GM21528 (cell line): ENCODE measurements at regions not wholly inside any gene's neighbourhood (a gene's known extent, or its start where the extent isn't known, plus 50 kb on each side); places are given as distances from the start of the nearest gene placed in this dataset.
"Not testable (repeated sequence)": the region's sequence is repeated elsewhere in the genome, so short reads cannot be mapped to it uniquely, and the experiment has no call there.

Experiments
- ATAC-seq: cut with Tn5 transposase; IDR thresholded peaks from one replicate; pipeline ENCODE4 v1.9.1; 2021; ENCODE audit warnings: mild to moderate bottlenecking, moderate library complexity; ENCODE audit not compliant: unreplicated experiment, low FRiP score

DNA sequence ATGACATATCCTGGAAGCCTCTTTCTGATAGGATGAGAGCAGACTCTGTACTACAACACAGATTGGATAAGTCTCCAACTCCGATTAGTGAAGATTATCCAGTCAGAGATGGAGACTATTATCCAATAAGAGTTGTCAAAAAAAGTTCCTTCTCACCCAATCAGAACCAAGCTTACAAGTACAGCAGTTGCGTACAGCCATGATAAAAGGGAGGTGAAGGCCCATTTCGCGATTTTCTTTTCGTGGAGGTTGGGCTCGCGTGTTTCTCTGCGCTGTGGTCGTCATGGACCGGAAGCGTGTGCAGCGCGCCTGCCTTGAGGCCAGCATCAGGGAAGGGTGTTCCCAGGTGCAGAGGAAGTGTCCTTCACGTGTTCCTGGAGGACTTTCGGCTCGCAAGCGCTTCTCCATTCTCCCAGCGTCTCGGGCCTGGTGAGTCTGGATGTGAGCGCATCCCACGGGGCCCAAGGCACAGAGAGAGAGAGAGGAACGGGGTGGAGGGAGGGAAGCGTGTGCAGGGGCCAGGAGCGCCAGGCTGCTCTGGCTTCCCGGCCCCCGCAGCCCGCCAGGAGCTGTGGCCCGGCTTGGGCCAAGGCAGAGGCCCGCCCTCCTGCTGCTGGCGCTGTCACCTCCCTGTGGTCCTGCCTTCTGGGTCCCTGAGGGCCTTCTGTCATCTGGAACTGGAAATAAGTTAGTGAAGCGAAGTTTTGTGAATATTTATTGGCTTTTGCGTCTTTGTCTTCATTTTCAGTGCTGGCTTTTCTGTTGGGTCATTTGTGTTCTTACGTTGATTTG, 53.9 kb downstream of the CDRT15L2 start:
- not testable (repeated sequence) for ATAC-seq

DNA sequence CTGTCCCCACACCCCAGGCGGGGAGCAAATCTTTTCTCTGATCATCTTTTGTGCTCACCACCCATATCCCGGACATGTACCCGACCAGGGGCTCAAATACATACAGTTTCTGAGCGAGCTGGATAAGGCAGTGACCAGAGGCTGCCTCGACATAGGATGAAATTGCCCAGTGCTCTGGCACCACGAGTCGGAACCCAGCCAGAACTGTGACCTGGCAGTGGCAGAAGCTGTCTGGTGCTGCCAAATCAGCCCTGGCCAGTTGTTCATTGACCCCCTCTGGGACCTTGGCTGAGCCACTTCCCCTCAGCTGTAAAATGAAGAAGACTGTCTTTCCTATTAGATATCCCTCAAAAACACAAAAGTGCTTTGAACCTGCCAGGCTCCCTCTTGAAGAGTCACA, 60.6 kb downstream of the CDRT15L2 start:
- ATAC-seq: not testable (repeated sequence)

DNA sequence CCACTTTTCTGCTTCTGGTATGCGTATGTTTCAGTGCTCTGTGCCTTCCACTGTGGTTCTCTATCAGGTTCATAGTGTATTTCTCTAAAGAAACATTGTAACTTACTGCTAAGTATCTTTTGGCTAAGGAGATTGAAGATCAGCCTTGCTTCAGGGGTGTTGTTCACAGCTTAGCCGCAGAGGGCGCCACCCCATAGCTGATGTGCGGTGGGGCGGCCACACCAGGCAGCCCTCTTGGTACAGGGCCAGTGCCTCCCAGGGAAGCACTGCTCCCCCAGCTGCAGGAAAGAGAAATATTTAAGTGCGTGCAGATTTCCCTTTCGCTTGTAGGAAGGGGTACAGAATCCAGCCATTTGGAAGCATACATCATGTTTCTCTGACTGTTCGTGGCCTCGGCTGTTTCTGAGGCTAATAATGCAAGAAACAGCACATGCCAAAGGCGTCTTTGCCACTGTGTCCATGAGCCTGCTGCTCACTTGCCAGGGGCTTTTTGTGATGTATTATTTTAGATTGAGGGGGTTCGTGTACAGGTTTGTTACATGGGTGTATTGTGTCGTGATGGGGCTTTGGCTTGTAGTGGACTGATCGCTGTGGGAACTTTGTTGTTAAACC, 67.2 kb downstream of the CDRT15L2 start:
- ATAC-seq: not testable (repeated sequence)

DNA sequence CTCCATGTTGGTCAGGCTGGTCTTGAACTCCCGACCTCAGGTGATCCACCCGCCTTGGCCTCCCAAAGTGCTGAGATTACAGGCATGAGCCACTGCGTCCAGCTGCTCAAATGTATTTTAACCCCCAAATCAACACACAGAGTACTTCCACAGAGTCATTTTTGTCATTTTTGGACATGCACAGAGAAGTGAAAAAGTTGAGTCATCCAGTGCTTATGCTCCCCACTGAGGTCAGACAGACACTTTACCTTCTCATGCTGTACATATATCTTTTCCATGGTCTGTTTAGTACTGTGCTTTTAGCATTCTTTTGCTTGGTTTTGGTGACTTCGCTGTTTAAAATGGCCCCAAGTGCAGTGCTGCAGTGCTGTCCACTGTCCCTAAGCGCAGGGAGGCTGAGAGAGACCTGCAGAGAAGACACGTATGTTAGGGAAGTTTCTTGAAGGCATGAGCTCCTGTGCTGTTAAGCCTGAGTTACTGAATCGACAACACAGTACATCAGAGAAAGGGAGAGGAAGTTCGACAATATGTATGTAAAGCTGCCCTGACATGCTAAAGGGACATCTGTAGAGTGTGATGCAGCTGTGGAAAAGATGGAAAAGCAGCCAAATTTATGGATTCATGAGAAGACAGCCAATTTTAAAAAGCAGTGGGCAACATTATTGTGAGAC, 69.7 kb downstream of the CDRT15L2 start:
- peak; percentile 80 for ATAC-seq

DNA sequence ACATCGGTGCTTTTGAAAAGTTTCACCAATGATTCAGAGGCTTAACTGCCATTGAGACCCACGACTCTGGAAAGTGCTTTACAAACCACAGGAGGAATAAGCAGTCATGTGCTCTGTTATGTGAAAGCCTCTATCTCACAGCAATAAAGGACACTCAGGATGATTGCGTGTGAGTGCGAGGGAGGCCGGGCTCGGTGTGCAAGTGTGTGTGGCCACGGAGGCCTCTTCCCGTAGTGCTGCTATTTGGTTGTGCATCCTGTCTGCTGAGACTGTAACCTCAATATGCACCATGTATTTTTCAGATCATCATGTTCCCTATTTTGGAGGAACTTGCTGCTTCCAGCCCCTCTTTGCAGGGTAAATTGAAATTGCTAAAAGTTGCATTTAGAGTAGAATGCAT, 71.5 kb downstream of the CDRT15L2 start:
- ATAC-seq: not testable (repeated sequence)

DNA sequence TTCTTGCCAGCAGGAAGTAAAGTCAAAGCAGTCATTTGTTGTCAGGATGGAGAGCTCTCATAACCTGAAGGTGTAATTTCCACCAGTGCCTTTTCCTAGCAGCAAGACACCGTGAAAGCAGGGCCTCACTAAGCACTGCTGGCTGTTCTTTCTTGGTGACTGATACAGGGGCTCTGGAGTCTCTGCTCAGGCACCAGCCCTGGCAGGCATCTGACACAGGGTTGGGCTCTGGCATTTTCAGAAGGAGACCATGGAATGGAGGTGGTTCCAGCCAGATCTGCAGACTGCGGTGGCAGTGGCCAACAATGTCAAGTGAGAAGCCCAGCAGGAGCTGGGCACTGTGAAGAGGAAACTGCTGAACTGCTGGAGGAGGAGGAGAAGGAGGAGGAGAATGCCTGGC, 72.2 kb downstream of the CDRT15L2 start:
- not testable (repeated sequence) for ATAC-seq

DNA sequence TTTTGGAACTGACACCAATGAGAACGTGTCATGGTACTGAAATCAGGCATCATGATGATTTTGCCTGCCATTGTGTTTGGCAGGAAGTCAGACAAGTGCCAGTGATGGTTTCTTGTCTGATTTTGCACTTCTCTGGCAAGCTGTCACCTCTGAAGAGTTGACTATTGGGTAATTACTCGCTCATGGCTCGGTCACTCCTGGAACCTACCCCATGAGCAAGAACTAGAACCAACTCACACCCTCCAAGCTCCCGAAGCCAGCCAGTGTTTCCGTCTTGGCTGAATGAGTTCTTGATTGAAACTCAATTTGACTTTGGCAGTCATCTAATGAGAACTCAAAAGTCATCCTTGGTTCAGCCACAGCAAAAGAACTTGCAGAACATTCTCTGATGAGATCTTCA, 73.9 kb downstream of the CDRT15L2 start:
- not testable (repeated sequence) for ATAC-seq

DNA sequence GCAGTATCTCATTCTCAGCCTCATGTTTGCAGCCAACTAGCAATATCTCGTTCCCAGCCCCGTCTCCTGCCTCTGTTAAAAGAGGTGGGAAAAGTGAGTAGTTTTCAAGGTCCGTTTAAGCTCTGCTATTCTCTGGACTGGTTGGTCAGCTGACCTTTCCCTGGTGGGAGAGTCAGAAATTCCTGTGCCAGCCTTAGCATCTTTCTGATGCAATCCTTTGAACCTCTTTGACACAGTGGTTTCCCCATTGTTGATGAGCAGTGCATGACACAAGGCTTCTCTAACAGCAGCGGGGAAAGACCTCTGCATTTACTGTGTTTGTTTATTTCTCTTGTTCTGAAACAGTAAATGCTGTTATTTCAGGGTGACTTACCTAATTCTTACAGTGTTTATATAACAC, 74.6 kb downstream of the CDRT15L2 start:
- ATAC-seq: not testable (repeated sequence)

DNA sequence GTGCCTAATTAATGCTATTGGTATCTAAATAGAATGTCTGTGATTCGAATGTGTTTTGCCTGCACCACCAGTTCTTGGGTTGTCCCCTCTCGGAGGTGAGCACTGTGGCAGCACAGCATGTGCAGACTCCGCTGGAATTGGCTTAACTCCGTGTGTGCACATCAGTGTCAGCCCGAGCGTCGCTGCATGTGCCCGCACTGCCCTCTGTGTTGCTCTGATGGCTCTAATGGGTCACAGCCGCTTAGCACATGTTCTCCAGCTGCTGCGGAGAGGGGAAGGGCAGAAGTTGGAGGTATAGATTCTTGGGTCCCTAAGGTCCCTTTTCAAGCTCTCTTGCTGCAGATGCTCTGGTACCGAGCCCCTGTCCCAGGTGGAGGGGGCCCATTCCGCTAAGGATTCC, 75.1 kb downstream of the CDRT15L2 start:
- ATAC-seq: not testable (repeated sequence)

DNA sequence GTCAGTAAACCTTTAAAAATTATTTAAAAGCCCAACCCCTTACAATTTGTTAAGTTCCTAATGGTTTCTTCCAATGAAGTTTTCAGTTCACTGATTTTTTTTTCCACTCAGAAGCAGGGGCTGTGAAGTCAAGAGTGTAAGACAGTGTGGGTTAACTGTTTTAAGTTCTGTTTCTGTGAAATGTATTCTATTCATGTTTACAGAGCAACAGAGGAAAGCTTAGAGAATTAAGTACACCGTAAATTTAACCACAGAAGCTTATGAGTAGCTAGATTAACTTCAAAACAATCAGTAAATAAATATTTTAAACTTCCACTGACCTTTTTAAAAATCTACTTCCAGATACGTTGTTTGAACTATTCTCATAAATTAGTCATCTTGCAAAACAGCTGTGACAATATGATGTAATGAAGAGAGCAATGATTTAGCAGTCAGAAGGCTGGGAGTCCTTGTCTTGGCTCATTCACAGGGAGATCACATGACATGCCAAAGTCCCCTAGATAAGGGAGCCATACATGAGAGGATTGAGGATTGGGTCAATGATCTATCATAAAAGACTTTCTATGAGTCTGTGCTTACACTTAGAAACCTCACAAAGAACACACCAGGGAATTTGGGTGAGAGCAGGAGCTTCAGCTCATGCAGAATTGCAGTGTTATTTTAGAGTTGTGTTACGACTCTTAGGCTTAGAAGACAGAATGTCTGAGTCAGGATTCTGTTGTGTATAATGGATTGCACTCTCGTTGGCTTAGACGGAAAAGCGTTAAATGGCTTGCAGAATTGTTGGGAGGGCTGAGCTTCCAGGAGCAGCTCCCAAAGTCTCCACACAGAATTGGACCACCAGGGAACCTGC, 85.8 kb downstream of the CDRT15L2 start:
- not testable (repeated sequence) for ATAC-seq

DNA sequence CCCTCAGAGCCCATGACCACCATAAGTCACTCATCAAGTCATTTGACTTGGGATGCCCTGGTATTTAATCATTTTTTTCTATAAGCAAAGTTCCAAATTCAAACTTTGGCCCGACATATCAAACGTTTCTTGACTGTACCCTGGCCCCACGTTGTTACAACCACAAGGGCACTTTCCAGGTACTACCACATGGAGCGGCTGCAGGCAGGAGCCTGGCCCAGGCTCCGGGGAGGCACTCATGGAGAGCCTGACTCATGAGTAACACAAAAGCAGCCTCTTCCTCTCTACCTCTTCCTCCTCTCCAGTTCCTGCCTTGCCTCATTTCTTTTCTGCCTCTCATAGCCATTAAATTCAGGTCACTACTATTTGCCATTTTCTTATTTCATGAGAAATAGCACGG, 87.2 kb downstream of the CDRT15L2 start:
- ATAC-seq: not testable (repeated sequence)

DNA sequence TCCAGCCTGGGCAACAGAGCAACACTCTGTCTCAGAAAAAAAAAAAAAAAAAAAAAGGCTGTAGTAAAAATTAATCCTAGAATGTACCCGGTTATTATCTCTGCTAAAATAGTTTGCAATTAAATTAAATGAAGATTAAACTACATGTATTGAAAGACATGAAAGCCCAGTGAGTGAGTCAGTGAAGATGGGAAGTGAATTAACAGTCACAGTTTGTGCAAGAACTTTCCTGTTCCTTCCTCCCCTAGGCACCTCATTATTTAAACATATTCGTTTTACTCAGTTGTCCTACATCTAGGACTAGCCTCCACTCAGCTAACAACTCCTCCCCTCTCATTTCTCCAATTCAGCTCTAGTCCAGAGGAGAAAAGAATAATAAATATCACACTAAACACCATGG, 88.2 kb downstream of the CDRT15L2 start:
- not testable (repeated sequence) for ATAC-seq

DNA sequence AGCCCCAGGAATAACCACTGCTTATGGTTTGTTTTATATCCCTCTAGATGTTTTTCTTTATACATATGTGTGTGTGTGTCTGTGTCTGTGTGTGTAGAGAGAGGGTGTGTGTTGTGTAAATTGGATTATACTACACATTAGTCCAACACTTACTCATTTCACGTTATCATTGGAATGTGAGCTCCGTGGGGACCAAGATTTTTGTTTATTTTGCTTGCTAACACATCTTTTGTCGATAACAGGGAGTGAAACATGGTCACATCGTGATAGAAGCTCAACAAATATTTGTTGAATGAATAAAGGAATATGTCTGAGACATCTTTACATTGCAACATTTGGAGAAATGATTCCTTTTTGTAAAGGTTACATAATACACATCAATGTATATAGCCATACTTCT, 88.8 kb downstream of the CDRT15L2 start:
- not testable (repeated sequence) for ATAC-seq

DNA sequence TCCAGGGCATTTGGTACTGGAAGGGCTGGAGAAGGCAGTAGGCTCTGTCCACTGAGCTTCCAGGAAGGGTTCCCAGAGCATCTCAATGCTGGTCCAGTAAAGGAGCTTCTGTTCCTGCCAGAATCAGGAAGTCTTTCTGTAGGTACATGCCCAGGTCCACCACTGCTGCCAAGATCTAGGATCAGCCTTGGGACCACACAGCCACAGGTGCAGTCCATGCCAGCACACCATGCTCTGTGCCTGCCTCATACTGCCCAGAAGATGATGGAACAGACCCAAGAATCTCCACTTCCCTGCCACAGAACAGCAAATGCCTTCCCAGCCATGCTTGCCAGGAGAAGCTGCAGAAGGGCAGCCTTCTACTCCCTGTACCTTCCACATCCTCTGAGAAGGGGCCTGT, 89.3 kb downstream of the CDRT15L2 start:
- not testable (repeated sequence) for ATAC-seq

DNA sequence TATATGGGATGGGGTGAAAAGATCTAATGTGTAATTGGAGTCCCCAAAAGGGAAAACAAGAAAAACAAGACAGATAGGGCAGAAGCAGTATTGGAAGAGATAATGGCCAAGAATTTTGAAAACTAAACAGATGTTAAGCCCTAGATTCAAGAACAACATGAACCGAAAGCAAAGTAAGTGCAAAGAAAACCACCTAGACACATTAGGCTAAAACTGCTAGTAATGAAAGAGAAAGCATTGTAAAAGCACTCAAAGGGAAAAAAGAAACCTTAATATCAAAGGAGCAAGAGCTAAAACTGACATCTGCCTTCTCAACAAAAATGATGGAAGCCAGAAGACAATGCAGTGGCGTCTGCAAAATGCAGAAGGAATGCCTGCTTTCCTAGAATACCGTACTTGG, 91.0 kb downstream of the CDRT15L2 start:
- ATAC-seq: not testable (repeated sequence)

DNA sequence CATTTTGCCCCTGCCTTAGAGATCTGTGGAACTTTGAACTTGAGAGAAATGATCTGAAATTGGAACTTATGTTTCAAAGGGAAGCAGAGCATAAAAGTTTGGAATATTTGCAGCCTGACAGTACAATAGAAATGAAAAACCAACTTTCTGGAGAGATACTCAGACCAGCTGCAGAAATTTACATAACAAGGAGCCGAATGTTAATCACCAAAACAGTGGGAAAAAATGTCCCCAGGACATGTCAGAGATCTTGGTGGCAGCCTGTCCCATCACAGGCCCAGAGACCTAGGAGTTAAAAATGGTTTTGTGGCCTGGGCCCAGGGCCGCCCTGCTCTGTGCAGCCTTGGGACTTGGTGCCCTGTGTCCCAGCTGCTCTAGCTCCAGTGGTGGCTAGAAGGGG, 94.8 kb downstream of the CDRT15L2 start:
- not testable (repeated sequence) for ATAC-seq

DNA sequence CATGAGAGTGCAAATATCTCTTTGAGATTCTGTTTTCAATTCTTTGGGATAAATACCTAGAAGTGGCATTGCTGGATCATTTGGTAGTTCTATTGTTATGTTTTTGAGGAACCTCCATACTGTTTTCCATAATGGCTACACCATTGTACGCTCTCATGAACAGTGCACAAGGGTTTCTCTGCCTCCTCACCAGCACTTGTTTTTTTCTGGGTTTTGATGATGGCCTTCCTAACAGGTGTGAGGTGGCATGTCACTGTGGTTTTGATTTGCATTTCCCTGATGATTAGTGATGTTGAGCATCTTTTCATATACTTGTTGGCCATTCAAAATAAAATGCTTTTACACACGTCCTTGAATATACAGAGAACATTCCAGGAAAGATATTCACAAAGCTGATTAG, 96.2 kb downstream of the CDRT15L2 start:
- ATAC-seq: not testable (repeated sequence)

DNA sequence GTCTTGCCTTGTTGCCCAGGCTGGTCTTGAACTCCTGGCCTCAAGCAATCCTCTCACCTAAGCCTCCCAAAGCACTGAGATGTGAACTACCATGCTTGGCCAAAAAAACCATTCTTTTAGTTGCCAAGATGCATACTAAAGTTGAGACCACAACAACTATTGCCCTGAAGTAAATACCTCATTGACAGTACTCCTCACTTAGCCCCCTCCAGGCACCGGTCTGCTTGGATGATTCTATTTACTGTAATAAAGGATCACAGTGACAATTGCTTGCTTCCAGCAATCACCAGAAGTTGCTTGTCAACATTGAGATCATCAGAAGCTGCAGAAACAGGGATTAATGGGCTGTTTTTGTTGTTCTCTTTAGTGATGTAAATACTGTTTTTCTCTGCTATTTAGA, 97.1 kb downstream of the CDRT15L2 start:
- not testable (repeated sequence) for ATAC-seq

DNA sequence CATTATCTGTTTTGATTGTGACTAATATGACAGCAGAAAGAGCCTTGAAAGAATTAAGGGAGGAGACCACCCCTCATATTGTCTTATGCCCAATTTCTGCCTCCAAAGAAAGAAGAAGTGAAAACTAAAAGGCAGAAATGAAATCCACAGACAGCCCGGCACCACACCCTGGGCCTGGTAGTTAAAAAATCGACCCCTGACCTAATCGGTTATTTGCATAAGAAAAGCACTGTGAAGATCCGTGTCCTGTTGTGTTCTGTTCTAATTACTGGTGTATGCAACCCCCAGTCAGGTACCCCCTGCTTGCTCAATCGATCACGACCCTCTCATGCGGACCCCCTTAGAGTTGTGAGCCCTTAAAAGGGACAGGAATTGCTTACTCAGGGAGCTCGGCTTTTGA, 97.9 kb downstream of the CDRT15L2 start:
- ATAC-seq: not testable (repeated sequence)

DNA sequence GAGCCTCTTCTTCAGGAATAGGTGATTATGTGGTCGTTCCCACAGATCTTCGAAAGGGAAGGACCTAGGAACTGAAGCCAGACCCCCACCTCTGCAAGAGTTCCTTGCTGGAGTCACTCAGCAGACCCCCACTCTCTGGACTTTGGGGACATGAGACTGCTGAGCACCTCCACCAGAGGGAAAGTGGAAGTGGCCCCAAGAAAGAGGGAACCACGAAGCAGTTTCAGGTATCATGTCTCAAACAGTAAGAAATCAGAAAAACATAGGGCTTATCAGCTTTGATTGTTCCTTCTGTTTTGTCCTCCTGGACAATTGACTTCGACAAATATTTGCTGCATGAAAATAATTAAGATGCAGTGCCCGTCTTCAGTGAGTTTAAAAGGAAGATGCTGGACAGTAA, 98.9 kb downstream of the CDRT15L2 start:
- not testable (repeated sequence) for ATAC-seq
